GM18858 (cell line): ENCODE measurements at regions not wholly inside any gene's neighbourhood (a gene's known extent, or its start where the extent isn't known, plus 50 kb on each side); places are given as distances from the start of the nearest gene placed in this dataset.
"Not testable (repeated sequence)": the region's sequence is repeated elsewhere in the genome, so short reads cannot be mapped to it uniquely, and the experiment has no call there.

Source experiments
- ATAC-seq: cut with Tn5 transposase; IDR thresholded peaks from one replicate; pipeline ENCODE4 v1.9.1; 2021; ENCODE audit not compliant: unreplicated experiment

GRCh38 chr6:57860481-57861315 is 543.3 kb downstream of the PRIM2 start:
- ATAC-seq, result not testable (repeated sequence)

- ATAC-seq, result not testable (repeated sequence)
These were observed 552.7 kb downstream of the PRIM2 start for GRCh38 chr6:57870083-57870482.

GRCh38 chr6:57873424-57873823 is 556.0 kb downstream of the PRIM2 start:
- not testable (repeated sequence) for ATAC-seq

- not testable (repeated sequence) for ATAC-seq
These were observed 559.2 kb downstream of the PRIM2 start for GRCh38 chr6:57876659-57877058.

GRCh38 chr6:57877729-57878128 is 560.3 kb downstream of the PRIM2 start:
- not testable (repeated sequence) for ATAC-seq

GRCh38 chr6:57878792-57879191 is 561.4 kb downstream of the PRIM2 start:
- ATAC-seq, result not testable (repeated sequence)

- peak; percentile 73 for ATAC-seq
These were observed 581.4 kb downstream of the PRIM2 start for GRCh38 chr6:57898850-57899249.

- peak; percentile 40 for ATAC-seq
These were observed 583.4 kb downstream of the PRIM2 start for GRCh38 chr6:57900687-57901399.

GRCh38 chr6:57901445-57901844 is 584.0 kb downstream of the PRIM2 start:
- not testable (repeated sequence) for ATAC-seq

GRCh38 chr6:57904356-57904755 is 586.9 kb downstream of the PRIM2 start:
- not testable (repeated sequence) for ATAC-seq

- ATAC-seq, result peak; percentile 65
These were observed 597.9 kb downstream of the PRIM2 start for GRCh38 chr6:57915300-57915699.

GRCh38 chr6:57942966-57943365 is 625.5 kb downstream of the PRIM2 start:
- not testable (repeated sequence) for ATAC-seq

GRCh38 chr6:57946084-57946768 is 628.8 kb downstream of the PRIM2 start:
- ATAC-seq, result not testable (repeated sequence)

- not testable (repeated sequence) for ATAC-seq
These were observed 629.3 kb downstream of the PRIM2 start for GRCh38 chr6:57946769-57947091.

- ATAC-seq, result not testable (repeated sequence)
These were observed 631.1 kb downstream of the PRIM2 start for GRCh38 chr6:57948481-57948880.

GRCh38 chr6:57950430-57950829 is 633.0 kb downstream of the PRIM2 start:
- ATAC-seq, result not testable (repeated sequence)

- ATAC-seq, result not testable (repeated sequence)
These were observed 649.3 kb downstream of the PRIM2 start for GRCh38 chr6:57966757-57967156.

GRCh38 chr6:57971956-57972355 is 654.5 kb downstream of the PRIM2 start:
- not testable (repeated sequence) for ATAC-seq

GRCh38 chr6:57974653-57975052 is 657.2 kb downstream of the PRIM2 start:
- no peak for ATAC-seq

GRCh38 chr6:57975127-57975526 is 657.7 kb downstream of the PRIM2 start:
- not testable (repeated sequence) for ATAC-seq

- not testable (repeated sequence) for ATAC-seq
These were observed 658.9 kb downstream of the PRIM2 start for GRCh38 chr6:57976371-57976770.
